ENCODE measurements at regions not wholly inside any gene's neighbourhood (a gene's known extent, or its start where the extent isn't known, plus 50 kb on each side); places are given as distances from the start of the nearest gene placed in this dataset.
"Not testable (repeated sequence)": the region's sequence is repeated elsewhere in the genome, so short reads cannot be mapped to it uniquely, and the experiment has no call there.

- ATAC-seq: no peak
Observed at GRCh38 chr16:87138738-87139267, 178.4 kb downstream of the C16orf95 start.

GRCh38 chr16:87140211-87141200 is 176.7 kb downstream of the C16orf95 start:
- ATAC-seq: no peak

- ATAC-seq: no peak
Observed at GRCh38 chr16:87141402-87141801, 175.8 kb downstream of the C16orf95 start.

- ATAC-seq: no peak
Observed at GRCh38 chr16:87143661-87144121, 173.5 kb downstream of the C16orf95 start.

GRCh38 chr16:87144232-87144631 is 173.0 kb downstream of the C16orf95 start:
- no peak for ATAC-seq

- peak in 1 of 2 donors; percentile 13 for ATAC-seq
Observed at GRCh38 chr16:87145181-87146176, 171.7 kb downstream of the C16orf95 start.

- no peak for ATAC-seq
Observed at GRCh38 chr16:87146676-87147075, 170.5 kb downstream of the C16orf95 start.

- no peak for ATAC-seq
Observed at GRCh38 chr16:87149051-87149450, 168.1 kb downstream of the C16orf95 start.

GRCh38 chr16:87150262-87150661 is 166.9 kb downstream of the C16orf95 start:
- ATAC-seq: no peak

GRCh38 chr16:87150681-87151280 is 166.4 kb downstream of the C16orf95 start:
- no peak for ATAC-seq

- ATAC-seq: no peak
Observed at GRCh38 chr16:87152221-87152755, 164.9 kb downstream of the C16orf95 start.

- no peak for ATAC-seq
Observed at GRCh38 chr16:87153326-87153725, 163.9 kb downstream of the C16orf95 start.

GRCh38 chr16:87155315-87155714 is 161.9 kb downstream of the C16orf95 start:
- ATAC-seq: not testable (repeated sequence)

- ATAC-seq: no peak
Observed at GRCh38 chr16:87156195-87156594, 161.0 kb downstream of the C16orf95 start.

GRCh38 chr16:87160234-87160636 is 157.0 kb downstream of the C16orf95 start:
- ATAC-seq: no peak

GRCh38 chr16:87160701-87161337 is 156.4 kb downstream of the C16orf95 start:
- ATAC-seq: peak in 1 of 2 donors; percentile 17

GRCh38 chr16:87161410-87161809 is 155.8 kb downstream of the C16orf95 start:
- not testable (repeated sequence) for ATAC-seq

GRCh38 chr16:87161822-87162676 is 155.1 kb downstream of the C16orf95 start:
- no peak for ATAC-seq

- ATAC-seq: not testable (repeated sequence)
Observed at GRCh38 chr16:87162799-87163198, 154.4 kb downstream of the C16orf95 start.

GRCh38 chr16:87163637-87164036 is 153.6 kb downstream of the C16orf95 start:
- no peak for ATAC-seq
